ENCODE measurements at regions not wholly inside any gene's neighbourhood (a gene's known extent, or its start where the extent isn't known, plus 50 kb on each side); places are given as distances from the start of the nearest gene placed in this dataset.
A peak's percentile ranks its signal among the peaks of the same experiment; 100 is the strongest.

- H3K27ac ChIP-seq (ENCODE audit: low read depth in 2 of 2, low read length in 2 of 2), result no peak overlapping the region
- no peak for FAIRE-seq
- H3K36me3 ChIP-seq (ENCODE audit: control insufficient read depth in 2 of 3, insufficient read depth in 3 of 3, low read length in 3 of 3), result no peaks in the 10 kb centered on the region
- no peaks in the 10 kb centered on the region for H3K4me1 ChIP-seq (ENCODE audit: control insufficient read depth in 2 of 3, insufficient read depth in 2 of 3, low read depth in 1 of 3, low read length in 3 of 3)
- no peak for DNase-seq
- no peaks in the 10 kb centered on the region for H3K27me3 ChIP-seq (ENCODE audit: control insufficient read depth, insufficient read depth, low read length)
- H3K9me3 ChIP-seq (ENCODE audit: control insufficient read depth in 2 of 3, insufficient read depth in 1 of 3, low read length in 3 of 3), result no peaks in the 10 kb centered on the region
- intact Hi-C loops (cut with DNase I), result no loop called here
- no peak overlapping the region for H3K9ac ChIP-seq (ENCODE audit: low read length in 3 of 3)
- TF ChIP-seq, protein P1, sequence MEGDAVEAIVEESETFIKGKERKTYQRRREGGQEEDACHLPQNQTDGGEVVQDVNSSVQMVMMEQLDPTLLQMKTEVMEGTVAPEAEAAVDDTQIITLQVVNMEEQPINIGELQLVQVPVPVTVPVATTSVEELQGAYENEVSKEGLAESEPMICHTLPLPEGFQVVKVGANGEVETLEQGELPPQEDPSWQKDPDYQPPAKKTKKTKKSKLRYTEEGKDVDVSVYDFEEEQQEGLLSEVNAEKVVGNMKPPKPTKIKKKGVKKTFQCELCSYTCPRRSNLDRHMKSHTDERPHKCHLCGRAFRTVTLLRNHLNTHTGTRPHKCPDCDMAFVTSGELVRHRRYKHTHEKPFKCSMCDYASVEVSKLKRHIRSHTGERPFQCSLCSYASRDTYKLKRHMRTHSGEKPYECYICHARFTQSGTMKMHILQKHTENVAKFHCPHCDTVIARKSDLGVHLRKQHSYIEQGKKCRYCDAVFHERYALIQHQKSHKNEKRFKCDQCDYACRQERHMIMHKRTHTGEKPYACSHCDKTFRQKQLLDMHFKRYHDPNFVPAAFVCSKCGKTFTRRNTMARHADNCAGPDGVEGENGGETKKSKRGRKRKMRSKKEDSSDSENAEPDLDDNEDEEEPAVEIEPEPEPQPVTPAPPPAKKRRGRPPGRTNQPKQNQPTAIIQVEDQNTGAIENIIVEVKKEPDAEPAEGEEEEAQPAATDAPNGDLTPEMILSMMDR (IDR thresholded peaks at IDR 0.05; ENCODE audit: borderline replicate concordance, extremely low read depth, insufficient read depth), result peak; percentile 26
- H3K4me3 ChIP-seq (ENCODE audit: low read length in 3 of 3), result no peak overlapping the region
Measured at GRCh38 chr13:82330499-82330898, 1551.8 kb downstream of the SLITRK1 start.

DNA sequence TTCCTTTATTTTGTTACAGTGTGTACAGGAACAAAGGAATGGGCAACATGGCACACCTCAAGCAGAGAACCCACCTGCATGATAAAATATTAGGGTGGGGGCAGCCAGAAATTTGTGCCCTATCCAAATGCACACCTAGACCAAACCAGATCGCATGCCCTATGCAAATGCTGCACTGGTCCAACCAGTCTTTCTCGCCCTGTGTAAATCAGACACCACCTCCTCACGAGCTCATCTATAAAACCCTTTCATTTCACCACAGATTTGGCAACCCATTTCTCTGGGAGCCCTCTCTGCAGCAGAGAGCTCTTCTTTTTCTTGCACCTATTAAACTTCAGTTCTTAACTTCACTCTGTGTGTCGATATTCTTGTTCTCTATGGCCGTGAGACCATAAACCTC lies 1559.2 kb downstream of the SLITRK1 start:
- TF ChIP-seq, protein P1 (IDR thresholded peaks at IDR 0.05; ENCODE audit: borderline replicate concordance, extremely low read depth, insufficient read depth), result no peak
- FAIRE-seq (no peak), DNase-seq (no peak)
- no peak overlapping the region for H3K27ac ChIP-seq (ENCODE audit: low read depth in 2 of 2, low read length in 2 of 2)
- H3K27me3 ChIP-seq (ENCODE audit: control insufficient read depth, insufficient read depth, low read length), result no peaks in the 10 kb centered on the region
- no peaks in the 10 kb centered on the region for H3K36me3 ChIP-seq (ENCODE audit: control insufficient read depth in 2 of 3, insufficient read depth in 3 of 3, low read length in 3 of 3)
- no peak overlapping the region for H3K4me3 ChIP-seq (ENCODE audit: low read length in 3 of 3)
- no peak overlapping the region for H3K9ac ChIP-seq (ENCODE audit: low read length in 3 of 3)
- no peaks in the 10 kb centered on the region for H3K9me3 ChIP-seq (ENCODE audit: control insufficient read depth in 2 of 3, insufficient read depth in 1 of 3, low read length in 3 of 3)
- H3K4me1 ChIP-seq (ENCODE audit: control insufficient read depth in 2 of 3, insufficient read depth in 2 of 3, low read depth in 1 of 3, low read length in 3 of 3), result no peaks in the 10 kb centered on the region
- intact Hi-C loops (cut with DNase I), result no loop called here

- TF ChIP-seq, protein P1 (IDR thresholded peaks at IDR 0.05; ENCODE audit: borderline replicate concordance, extremely low read depth, insufficient read depth), result no peak
- no peak for DNase-seq
- H3K4me1 ChIP-seq (ENCODE audit: control insufficient read depth in 2 of 3, insufficient read depth in 2 of 3, low read depth in 1 of 3, low read length in 3 of 3), result no peaks in the 10 kb centered on the region
- no peak overlapping the region for H3K4me3 ChIP-seq (ENCODE audit: low read length in 3 of 3)
- no peak overlapping the region for H3K9ac ChIP-seq (ENCODE audit: low read length in 3 of 3)
- no peak for FAIRE-seq
- H3K36me3 ChIP-seq (ENCODE audit: control insufficient read depth in 2 of 3, insufficient read depth in 3 of 3, low read length in 3 of 3), result no peaks in the 10 kb centered on the region
- no peaks in the 10 kb centered on the region for H3K27me3 ChIP-seq (ENCODE audit: control insufficient read depth, insufficient read depth, low read length)
- H3K9me3 ChIP-seq (ENCODE audit: control insufficient read depth in 2 of 3, insufficient read depth in 1 of 3, low read length in 3 of 3), result no peaks in the 10 kb centered on the region
- no peak overlapping the region for H3K27ac ChIP-seq (ENCODE audit: low read depth in 2 of 2, low read length in 2 of 2)
- intact Hi-C loops (cut with DNase I), result no loop called here
Measured at GRCh38 chr13:82305588-82305987, 1576.7 kb downstream of the SLITRK1 start.

DNA sequence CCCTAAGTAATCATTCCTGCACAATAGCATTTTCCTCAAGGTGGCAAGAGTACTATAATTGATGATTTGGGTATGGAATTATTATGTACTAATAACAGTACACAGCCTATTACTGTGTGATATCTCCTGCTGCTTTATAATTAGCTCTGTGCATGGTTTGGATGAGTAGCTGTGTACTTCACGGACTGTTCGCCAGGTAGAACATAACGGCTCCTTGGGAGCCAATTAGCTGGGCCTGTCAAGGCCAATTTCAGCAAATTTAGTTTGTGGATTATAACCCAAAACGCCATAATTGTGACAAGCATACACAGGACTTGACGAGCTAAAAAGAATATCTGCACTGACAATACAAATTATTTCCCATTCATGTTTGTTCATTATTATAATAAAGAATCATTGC lies 1584.2 kb downstream of the SLITRK1 start:
- Histone ChIP-seq H3K27ac (ENCODE audit: low read depth in 2 of 2, low read length in 2 of 2) (no peak overlapping the region), H3K4me3 (ENCODE audit: low read length in 3 of 3) (no peak overlapping the region), H3K4me1 (ENCODE audit: control insufficient read depth in 2 of 3, insufficient read depth in 2 of 3, low read depth in 1 of 3, low read length in 3 of 3) (no peaks in the 10 kb centered on the region), H3K36me3 (ENCODE audit: control insufficient read depth in 2 of 3, insufficient read depth in 3 of 3, low read length in 3 of 3) (no peaks in the 10 kb centered on the region), H3K27me3 (ENCODE audit: control insufficient read depth, insufficient read depth, low read length) (no peaks in the 10 kb centered on the region), H3K9ac (ENCODE audit: low read length in 3 of 3) (no peak overlapping the region), H3K9me3 (ENCODE audit: control insufficient read depth in 2 of 3, insufficient read depth in 1 of 3, low read length in 3 of 3) (no peaks in the 10 kb centered on the region)
- FAIRE-seq, result no peak
- DNase-seq, result no peak
- TF ChIP-seq, protein P1 (IDR thresholded peaks at IDR 0.05; ENCODE audit: borderline replicate concordance, extremely low read depth, insufficient read depth), result no peak
- intact Hi-C loops (cut with DNase I), result no loop called here
